SK-N-SH (cell line): ENCODE measurements at regions not wholly inside any gene's neighbourhood (a gene's known extent, or its start where the extent isn't known, plus 50 kb on each side); places are given as distances from the start of the nearest gene placed in this dataset.

Experiments
- EZH2phosphoT487 ChIP-seq: fragments of 200-600 bp; sonication (generic); IDR thresholded peaks from 2 replicates; pipeline ENCODE4 v1.6.1; 2017; ENCODE audit warnings: low read depth, mixed run types, mild to moderate bottlenecking, antibody characterized with exemption, moderate library complexity, borderline replicate concordance
- FOXM1 ChIP-seq: IDR thresholded peaks from 2 replicates; pipeline ENCODE4 v1.4.0; 2012; ENCODE audit warnings: low read depth, mild to moderate bottlenecking
- GABPA ChIP-seq: IDR thresholded peaks from 2 replicates; pipeline ENCODE4 v1.4.0; 2012; ENCODE audit warnings: low read depth, mild to moderate bottlenecking
- JUND ChIP-seq: IDR thresholded peaks from 2 replicates; pipeline ENCODE4 v1.4.0; 2012
- NFIC ChIP-seq: IDR thresholded peaks from 2 replicates; pipeline ENCODE4 v1.4.0; 2012; ENCODE audit warnings: borderline replicate concordance
- NRF1 ChIP-seq: IDR thresholded peaks from 2 replicates; pipeline ENCODE4 v1.6.1; 2012; ENCODE audit warnings: low read depth, mild to moderate bottlenecking, low read length
- POLR2AphosphoS5 ChIP-seq: IDR thresholded peaks from 2 replicates; pipeline ENCODE4 v1.6.1; 2012; ENCODE audit warnings: low read depth, low read length
- TCF12 ChIP-seq: IDR thresholded peaks from 2 replicates; pipeline ENCODE4 v1.4.0; 2012
- YY1 ChIP-seq: IDR thresholded peaks from 2 replicates; pipeline ENCODE4 v1.4.0; 2012; ENCODE audit warnings: low read depth, mild to moderate bottlenecking
- TF ChIP-seq, protein P1 (sequence below): IDR thresholded peaks from 2 replicates; pipeline ENCODE4 v1.6.1; 2012; ENCODE audit warnings: mild to moderate bottlenecking, low read depth, low read length, moderate library complexity
- TF ChIP-seq, protein P2 (sequence below): fragments of 200-600 bp; sonication (generic); IDR thresholded peaks from 2 replicates; pipeline ENCODE4 v1.6.1; 2017; ENCODE audit warnings: antibody characterized with exemption, mild to moderate bottlenecking, moderate library complexity
- TF ChIP-seq, protein P3 (sequence below): IDR thresholded peaks from 2 replicates; pipeline ENCODE4 v1.4.0; 2012; ENCODE audit warnings: low read depth
- TF ChIP-seq, protein P4 (sequence below): fragments of 150-350 bp; IDR thresholded peaks from 2 replicates; pipeline ENCODE4 v1.6.1; 2017; ENCODE audit warnings: antibody characterized with exemption, low read length, low read depth, borderline replicate concordance

DNA sequence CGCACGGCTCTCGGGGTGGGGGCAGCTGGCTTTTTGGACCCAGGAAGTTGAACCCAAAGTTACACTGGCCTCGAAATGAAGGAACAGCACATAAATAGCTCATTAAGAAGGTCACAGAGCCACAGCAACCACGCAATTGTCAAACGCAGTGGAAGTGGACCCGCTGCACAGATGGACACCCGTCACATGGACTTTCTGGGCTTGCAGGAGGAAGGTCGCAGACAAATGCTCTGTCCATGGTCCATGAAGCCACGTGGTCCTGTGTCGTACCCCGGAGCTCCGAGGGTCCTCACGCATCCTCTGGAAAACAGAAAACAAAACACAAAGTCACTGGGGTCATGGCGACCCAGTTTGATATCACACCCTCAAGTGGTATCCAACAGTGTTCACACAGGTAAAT is 308.1 kb upstream of the SALL3 start:
- TF ChIP-seq, protein P1, sequence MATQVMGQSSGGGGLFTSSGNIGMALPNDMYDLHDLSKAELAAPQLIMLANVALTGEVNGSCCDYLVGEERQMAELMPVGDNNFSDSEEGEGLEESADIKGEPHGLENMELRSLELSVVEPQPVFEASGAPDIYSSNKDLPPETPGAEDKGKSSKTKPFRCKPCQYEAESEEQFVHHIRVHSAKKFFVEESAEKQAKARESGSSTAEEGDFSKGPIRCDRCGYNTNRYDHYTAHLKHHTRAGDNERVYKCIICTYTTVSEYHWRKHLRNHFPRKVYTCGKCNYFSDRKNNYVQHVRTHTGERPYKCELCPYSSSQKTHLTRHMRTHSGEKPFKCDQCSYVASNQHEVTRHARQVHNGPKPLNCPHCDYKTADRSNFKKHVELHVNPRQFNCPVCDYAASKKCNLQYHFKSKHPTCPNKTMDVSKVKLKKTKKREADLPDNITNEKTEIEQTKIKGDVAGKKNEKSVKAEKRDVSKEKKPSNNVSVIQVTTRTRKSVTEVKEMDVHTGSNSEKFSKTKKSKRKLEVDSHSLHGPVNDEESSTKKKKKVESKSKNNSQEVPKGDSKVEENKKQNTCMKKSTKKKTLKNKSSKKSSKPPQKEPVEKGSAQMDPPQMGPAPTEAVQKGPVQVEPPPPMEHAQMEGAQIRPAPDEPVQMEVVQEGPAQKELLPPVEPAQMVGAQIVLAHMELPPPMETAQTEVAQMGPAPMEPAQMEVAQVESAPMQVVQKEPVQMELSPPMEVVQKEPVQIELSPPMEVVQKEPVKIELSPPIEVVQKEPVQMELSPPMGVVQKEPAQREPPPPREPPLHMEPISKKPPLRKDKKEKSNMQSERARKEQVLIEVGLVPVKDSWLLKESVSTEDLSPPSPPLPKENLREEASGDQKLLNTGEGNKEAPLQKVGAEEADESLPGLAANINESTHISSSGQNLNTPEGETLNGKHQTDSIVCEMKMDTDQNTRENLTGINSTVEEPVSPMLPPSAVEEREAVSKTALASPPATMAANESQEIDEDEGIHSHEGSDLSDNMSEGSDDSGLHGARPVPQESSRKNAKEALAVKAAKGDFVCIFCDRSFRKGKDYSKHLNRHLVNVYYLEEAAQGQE = no peak
- TF ChIP-seq JUND = no peak
- TF ChIP-seq NFIC = no peak
- TF ChIP-seq, protein P2, sequence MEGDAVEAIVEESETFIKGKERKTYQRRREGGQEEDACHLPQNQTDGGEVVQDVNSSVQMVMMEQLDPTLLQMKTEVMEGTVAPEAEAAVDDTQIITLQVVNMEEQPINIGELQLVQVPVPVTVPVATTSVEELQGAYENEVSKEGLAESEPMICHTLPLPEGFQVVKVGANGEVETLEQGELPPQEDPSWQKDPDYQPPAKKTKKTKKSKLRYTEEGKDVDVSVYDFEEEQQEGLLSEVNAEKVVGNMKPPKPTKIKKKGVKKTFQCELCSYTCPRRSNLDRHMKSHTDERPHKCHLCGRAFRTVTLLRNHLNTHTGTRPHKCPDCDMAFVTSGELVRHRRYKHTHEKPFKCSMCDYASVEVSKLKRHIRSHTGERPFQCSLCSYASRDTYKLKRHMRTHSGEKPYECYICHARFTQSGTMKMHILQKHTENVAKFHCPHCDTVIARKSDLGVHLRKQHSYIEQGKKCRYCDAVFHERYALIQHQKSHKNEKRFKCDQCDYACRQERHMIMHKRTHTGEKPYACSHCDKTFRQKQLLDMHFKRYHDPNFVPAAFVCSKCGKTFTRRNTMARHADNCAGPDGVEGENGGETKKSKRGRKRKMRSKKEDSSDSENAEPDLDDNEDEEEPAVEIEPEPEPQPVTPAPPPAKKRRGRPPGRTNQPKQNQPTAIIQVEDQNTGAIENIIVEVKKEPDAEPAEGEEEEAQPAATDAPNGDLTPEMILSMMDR = no peak
- no peak for TF ChIP-seq POLR2AphosphoS5
- TF ChIP-seq GABPA = no peak
- TF ChIP-seq, protein P3, sequence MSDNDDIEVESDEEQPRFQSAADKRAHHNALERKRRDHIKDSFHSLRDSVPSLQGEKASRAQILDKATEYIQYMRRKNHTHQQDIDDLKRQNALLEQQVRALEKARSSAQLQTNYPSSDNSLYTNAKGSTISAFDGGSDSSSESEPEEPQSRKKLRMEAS = no peak
- TF ChIP-seq, protein P4, sequence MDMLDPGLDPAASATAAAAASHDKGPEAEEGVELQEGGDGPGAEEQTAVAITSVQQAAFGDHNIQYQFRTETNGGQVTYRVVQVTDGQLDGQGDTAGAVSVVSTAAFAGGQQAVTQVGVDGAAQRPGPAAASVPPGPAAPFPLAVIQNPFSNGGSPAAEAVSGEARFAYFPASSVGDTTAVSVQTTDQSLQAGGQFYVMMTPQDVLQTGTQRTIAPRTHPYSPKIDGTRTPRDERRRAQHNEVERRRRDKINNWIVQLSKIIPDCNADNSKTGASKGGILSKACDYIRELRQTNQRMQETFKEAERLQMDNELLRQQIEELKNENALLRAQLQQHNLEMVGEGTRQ = no peak
- TF ChIP-seq EZH2phosphoT487 = no peak
- TF ChIP-seq YY1 = no peak
- no peak for TF ChIP-seq FOXM1
- TF ChIP-seq NRF1 = no peak
- TF ChIP-seq TCF12 = no peak
